ENCODE measurements at regions not wholly inside any gene's neighbourhood (a gene's known extent, or its start where the extent isn't known, plus 50 kb on each side); places are given as distances from the start of the nearest gene placed in this dataset.

DNA sequence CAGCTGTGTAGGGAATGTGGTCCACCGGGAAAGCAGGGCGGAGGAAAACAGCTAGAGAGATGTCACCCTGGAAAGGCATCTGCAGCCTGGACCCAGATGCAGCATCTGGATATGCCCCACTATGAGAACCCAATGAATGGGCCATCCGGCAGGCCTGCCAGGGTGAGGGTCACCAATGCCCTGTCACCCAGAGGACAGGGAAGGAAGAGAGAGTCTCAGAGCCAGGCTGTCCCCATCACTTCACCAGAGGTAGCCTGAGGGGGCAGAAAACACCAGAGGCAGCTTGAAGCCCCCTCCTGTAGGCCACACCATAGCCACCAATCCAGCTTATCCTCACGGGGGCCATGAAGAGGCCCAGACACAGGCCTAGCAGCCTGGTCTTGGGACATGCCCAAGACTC is 118.8 kb downstream of the TUBA3C start:
- TF ChIP-seq, protein P1, sequence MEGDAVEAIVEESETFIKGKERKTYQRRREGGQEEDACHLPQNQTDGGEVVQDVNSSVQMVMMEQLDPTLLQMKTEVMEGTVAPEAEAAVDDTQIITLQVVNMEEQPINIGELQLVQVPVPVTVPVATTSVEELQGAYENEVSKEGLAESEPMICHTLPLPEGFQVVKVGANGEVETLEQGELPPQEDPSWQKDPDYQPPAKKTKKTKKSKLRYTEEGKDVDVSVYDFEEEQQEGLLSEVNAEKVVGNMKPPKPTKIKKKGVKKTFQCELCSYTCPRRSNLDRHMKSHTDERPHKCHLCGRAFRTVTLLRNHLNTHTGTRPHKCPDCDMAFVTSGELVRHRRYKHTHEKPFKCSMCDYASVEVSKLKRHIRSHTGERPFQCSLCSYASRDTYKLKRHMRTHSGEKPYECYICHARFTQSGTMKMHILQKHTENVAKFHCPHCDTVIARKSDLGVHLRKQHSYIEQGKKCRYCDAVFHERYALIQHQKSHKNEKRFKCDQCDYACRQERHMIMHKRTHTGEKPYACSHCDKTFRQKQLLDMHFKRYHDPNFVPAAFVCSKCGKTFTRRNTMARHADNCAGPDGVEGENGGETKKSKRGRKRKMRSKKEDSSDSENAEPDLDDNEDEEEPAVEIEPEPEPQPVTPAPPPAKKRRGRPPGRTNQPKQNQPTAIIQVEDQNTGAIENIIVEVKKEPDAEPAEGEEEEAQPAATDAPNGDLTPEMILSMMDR (IDR thresholded peaks at IDR 0.05), result no peak
- TF ChIP-seq POLR2A (IDR thresholded peaks at IDR 0.05), result no peak
